GM12878 (cell line): ENCODE measurements at regions not wholly inside any gene's neighbourhood (a gene's known extent, or its start where the extent isn't known, plus 50 kb on each side); places are given as distances from the start of the nearest gene placed in this dataset.

Source experiments
- ATAC-seq: fragments of 200-7000 bp; cut with Tn5 transposase; 3 replicates; pipeline ENCODE4 v1.9.1; 2020; ENCODE audit warnings: mild to moderate bottlenecking, moderate library complexity
- BruUV-seq: library from RNA; stranded (reverse); fragments of 400-500 nt; replicated peaks from 2 replicates; lab custom pipeline; 2021; lab: Mats Ljungman, UMichigan
- CTCF ChIA-PET: fragments of 300-600 bp; sonication (Branson Sonifier 250); formaldehyde crosslinking; extraction: SDS; loops from one replicate; lab custom pipeline; 2021; ENCODE audit warnings: inconsistent platforms; lab: Yijun Ruan, JAX
- POLR2A ChIA-PET: fragments of 350-600 bp; formaldehyde crosslinking; extraction: SDS; loops from one replicate; lab custom pipeline; 2021; ENCODE audit warnings: inconsistent platforms; lab: Charles Lee
- RAD21 ChIA-PET: fragments of 300-600 bp; sonication (Branson Sonifier 250); formaldehyde crosslinking; loops from one replicate; lab custom pipeline; 2023; ENCODE audit warnings: antibody characterized with exemption; ENCODE audit not compliant: unreplicated experiment; lab: Charles Lee
- SMC1A ChIA-PET: fragments of 300-600 bp; sonication (Branson Sonifier 250); formaldehyde crosslinking; loops from one replicate; lab custom pipeline; 2023; ENCODE audit not compliant: unreplicated experiment, uncharacterized antibody; lab: Charles Lee
- DNase-seq: peaks from one replicate; pipeline ENCODE4 v3.0.0-alpha.2; 2011; ENCODE audit warnings: low read depth, low spot score
- FAIRE-seq: peaks from 3 replicates; lab custom pipeline; 2011; peaks lifted over from hg19 to GRCh38; lab: Jason Lieb, UNC
- H2AFZ ChIP-seq: 2 replicates; pipeline ENCODE4 v1.6.0; 2011; ENCODE audit warnings: low read depth, low read length, control low read depth; ENCODE audit not compliant: control insufficient read depth
- H3K27ac ChIP-seq: 2 replicates; pipeline ENCODE4 v1.5.1; 2011; ENCODE audit warnings: control low read depth; ENCODE audit not compliant: control insufficient read depth, insufficient read depth
- H3K27me3 ChIP-seq, 2 experiments: replicated peaks in 1 of 2; 2 replicates each; pipeline versions ENCODE4 v1.6.0 to v1.6.1; 2011; ENCODE audit warnings: low read length in 1 of 2; ENCODE audit not compliant: control insufficient read depth in 2 of 2, insufficient read depth in 2 of 2
- H3K36me3 ChIP-seq, 2 experiments: 2 replicates each; pipeline ENCODE4 v1.5.1; 2011; ENCODE audit warnings: low read length in 1 of 2; ENCODE audit not compliant: control insufficient read depth in 2 of 2, insufficient read depth in 2 of 2
- H3K4me1 ChIP-seq: 2 replicates; pipeline ENCODE4 v1.6.1; 2011; ENCODE audit warnings: mild to moderate bottlenecking, low read length, moderate library complexity, mixed read lengths; ENCODE audit not compliant: control insufficient read depth, insufficient read depth
- H3K4me2 ChIP-seq: 2 replicates; pipeline ENCODE4 v1.6.0; 2011; ENCODE audit warnings: control low read depth; ENCODE audit not compliant: control insufficient read depth, insufficient read depth
- H3K4me3 ChIP-seq: fragments of 200-600 bp; sonication (generic); 2 replicates; pipeline ENCODE4 v1.5.1; 2016
- H3K79me2 ChIP-seq: 2 replicates; pipeline ENCODE4 v1.6.0; 2011; ENCODE audit warnings: low read length; ENCODE audit not compliant: control insufficient read depth, insufficient read depth
- H3K9ac ChIP-seq: 2 replicates; pipeline ENCODE4 v1.8.0; 2011; ENCODE audit warnings: low read length, control low read depth, mixed read lengths; ENCODE audit not compliant: control insufficient read depth, insufficient read depth
- H3K9me3 ChIP-seq: replicated peaks from 3 replicates; pipeline ENCODE4 v1.5.1; 2011; ENCODE audit warnings: mild to moderate bottlenecking, low read length; ENCODE audit not compliant: control insufficient read depth, insufficient read depth
- H4K20me1 ChIP-seq: 2 replicates; pipeline ENCODE4 v1.6.0; 2011; ENCODE audit not compliant: control insufficient read depth, insufficient read depth
- ELK1 ChIP-seq: IDR thresholded peaks from 2 replicates; pipeline ENCODE4 v1.6.1; 2012; ENCODE audit warnings: low read depth, low read length, improper control_type of control experiment
- RUNX3 ChIP-seq: IDR thresholded peaks from 2 replicates; pipeline ENCODE4 v1.6.1; 2012; ENCODE audit warnings: low read length, inconsistent platforms
- SKIL ChIP-seq: fragments of 450-650 bp; IDR thresholded peaks from 2 replicates; pipeline ENCODE4 v1.6.1; 2017; ENCODE audit warnings: mild to moderate bottlenecking, low read depth, inconsistent platforms; ENCODE audit not compliant: poor library complexity, severe bottlenecking
- SREBF2 ChIP-seq: IDR thresholded peaks from 2 replicates; pipeline ENCODE4 v1.6.1; 2012; ENCODE audit warnings: mild to moderate bottlenecking, low read length
- WGBS: methylation state at CpG from one replicate; pipeline ENCODE4 v1.1.6; 2016; ENCODE audit warnings: low lambda C conversion rate; ENCODE audit not compliant: insufficient replicate concordance, insufficient coverage; ENCODE audit errors: missing lambda C conversion rate; 5-methylcytosine and 5-hydroxymethylcytosine counted together
- in situ Hi-C: fragments of 300-500 bp; cut with MboI; formaldehyde crosslinking; loops from 9 replicates; pipeline ENCODE4 v1.14.3; 2018; ENCODE audit warnings: mixed read lengths
- intact Hi-C: fragments of 100-400 bp; cut with micrococcal nuclease; formaldehyde crosslinking; loops from one replicate; pipeline ENCODE4 v1.14.2; 2022; ENCODE audit not compliant: unreplicated experiment
- TF ChIP-seq, protein P1 (sequence below), 3 experiments: IDR thresholded peaks in 2 of 3; conservative IDR thresholded peaks in 1 of 3; 2 replicates each; pipeline ENCODE4 v1.5.1; 2011; ENCODE audit warnings: low read depth in 3 of 3, low read length in 3 of 3, mild to moderate bottlenecking in 3 of 3, control low read depth in 2 of 3, moderate library complexity in 2 of 3, inconsistent platforms in 1 of 3, mixed read lengths in 1 of 3; ENCODE audit not compliant: control insufficient read depth in 2 of 3, insufficient read depth in 1 of 3; ENCODE audit errors: extremely low read depth in 1 of 3

GRCh38 chr2:150339951-150340350, 147.5 kb downstream of the RND3 start:
- H3K9me3 ChIP-seq, result no peaks in the 10 kb centered on the region
- in situ Hi-C loops (no loop called here), intact Hi-C loops (loop anchor here (10.0 kb wide), 1 partner anchor 1295 kb away; no protein-coding TSS in a partner anchor)
- FAIRE-seq (no peak), ATAC-seq (no peak), DNase-seq (no peak)
- H3K4me3 ChIP-seq, result no peak overlapping the region
- no peaks in the 10 kb centered on the region for H3K4me1 ChIP-seq
- no TSS peak for BruUV-seq
- ChIA-PET POLR2A (no interaction called here), CTCF (interaction anchor here (1.2 kb wide), 1 partner anchor 17 kb away, joined by 4 read pairs; no protein-coding TSS in a partner anchor), SMC1A (interaction anchor here (0.6 to 0.7 kb wide), 2 partner anchors 8 to 605 kb away, joined by 3 to 4 read pairs; no protein-coding TSS in a partner anchor), RAD21 (no interaction called here)
- no peak for TF ChIP-seq SKIL
- TF ChIP-seq RUNX3, result no peak
- TF ChIP-seq, protein P1, sequence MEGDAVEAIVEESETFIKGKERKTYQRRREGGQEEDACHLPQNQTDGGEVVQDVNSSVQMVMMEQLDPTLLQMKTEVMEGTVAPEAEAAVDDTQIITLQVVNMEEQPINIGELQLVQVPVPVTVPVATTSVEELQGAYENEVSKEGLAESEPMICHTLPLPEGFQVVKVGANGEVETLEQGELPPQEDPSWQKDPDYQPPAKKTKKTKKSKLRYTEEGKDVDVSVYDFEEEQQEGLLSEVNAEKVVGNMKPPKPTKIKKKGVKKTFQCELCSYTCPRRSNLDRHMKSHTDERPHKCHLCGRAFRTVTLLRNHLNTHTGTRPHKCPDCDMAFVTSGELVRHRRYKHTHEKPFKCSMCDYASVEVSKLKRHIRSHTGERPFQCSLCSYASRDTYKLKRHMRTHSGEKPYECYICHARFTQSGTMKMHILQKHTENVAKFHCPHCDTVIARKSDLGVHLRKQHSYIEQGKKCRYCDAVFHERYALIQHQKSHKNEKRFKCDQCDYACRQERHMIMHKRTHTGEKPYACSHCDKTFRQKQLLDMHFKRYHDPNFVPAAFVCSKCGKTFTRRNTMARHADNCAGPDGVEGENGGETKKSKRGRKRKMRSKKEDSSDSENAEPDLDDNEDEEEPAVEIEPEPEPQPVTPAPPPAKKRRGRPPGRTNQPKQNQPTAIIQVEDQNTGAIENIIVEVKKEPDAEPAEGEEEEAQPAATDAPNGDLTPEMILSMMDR (IDR thresholded peaks at IDR 0.05 in 2 of 3, conservative IDR thresholded peaks at IDR 0.05 in 1 of 3; ENCODE audit: control insufficient read depth in 2 of 3, extremely low read depth in 1 of 3, insufficient read depth in 1 of 3, low read depth in 3 of 3, low read length in 3 of 3), result no peak
- no peak for TF ChIP-seq SREBF2
- no peak for TF ChIP-seq ELK1
- no peak overlapping the region for H3K4me2 ChIP-seq
- H3K9ac ChIP-seq, result no peak overlapping the region
- H2AFZ ChIP-seq, result no peak overlapping the region
- H3K36me3 ChIP-seq, result no peaks in the 10 kb centered on the region
- WGBS, result 19% methylated on average over 3 of the region's 3 CpGs
- no peak overlapping the region for H3K27ac ChIP-seq
- no peaks in the 10 kb centered on the region for H3K27me3 ChIP-seq
- no peaks in the 10 kb centered on the region for H4K20me1 ChIP-seq
- no peaks in the 10 kb centered on the region for H3K79me2 ChIP-seq
